Trophoblast cell (in vitro differentiated cells and primary cell): ENCODE measurements at regions not wholly inside any gene's neighbourhood (a gene's known extent, or its start where the extent isn't known, plus 50 kb on each side); places are given as distances from the start of the nearest gene placed in this dataset.

Experiments used
- DNase-seq, 2 donors: peaks; one replicate each; pipeline ENCODE4 v3.0.0-alpha.2; 2016
- H2AFZ ChIP-seq: 2 replicates; pipeline ENCODE4 v1.6.1; 2013; ENCODE audit warnings: low read length, moderate library complexity, mild to moderate bottlenecking; ENCODE audit not compliant: insufficient read depth, poor library complexity
- H2AK5ac ChIP-seq: 2 replicates; pipeline ENCODE4 v1.6.1; 2013; ENCODE audit warnings: mild to moderate bottlenecking, low read length
- H2BK120ac ChIP-seq: 2 replicates; pipeline ENCODE4 v1.6.1; 2013; ENCODE audit warnings: low read length, mild to moderate bottlenecking, moderate library complexity; ENCODE audit not compliant: insufficient read depth, poor library complexity
- H2BK12ac ChIP-seq: 2 replicates; pipeline ENCODE4 v1.6.1; 2013; ENCODE audit warnings: mild to moderate bottlenecking, low read length, moderate library complexity
- H2BK5ac ChIP-seq: 2 replicates; pipeline ENCODE4 v1.6.1; 2013; ENCODE audit warnings: low read length, low read depth, moderate library complexity, mild to moderate bottlenecking; ENCODE audit not compliant: poor library complexity
- H3K14ac ChIP-seq: 2 replicates; pipeline ENCODE4 v1.6.1; 2013; ENCODE audit warnings: mild to moderate bottlenecking, low read length
- H3K18ac ChIP-seq: 2 replicates; pipeline ENCODE4 v1.6.1; 2013; ENCODE audit warnings: mild to moderate bottlenecking, low read length
- H3K23ac ChIP-seq: 2 replicates; pipeline ENCODE4 v1.6.1; 2013; ENCODE audit warnings: low read length
- H3K27ac ChIP-seq: 2 replicates; pipeline ENCODE4 v1.5.1; 2013; ENCODE audit warnings: low read depth, mild to moderate bottlenecking, inconsistent platforms, low read length, moderate library complexity
- H3K27me3 ChIP-seq: 2 replicates; pipeline ENCODE4 v1.6.1; 2013; ENCODE audit warnings: inconsistent platforms, mild to moderate bottlenecking, low read length, moderate library complexity; ENCODE audit not compliant: insufficient read depth
- H3K36me3 ChIP-seq, 2 experiments: 1 replicate in 1 of 2; 2 replicates in 1 of 2; pipeline ENCODE4 v1.6.1; 2013; ENCODE audit warnings: low read length in 2 of 2, mild to moderate bottlenecking in 2 of 2, moderate library complexity in 1 of 2; ENCODE audit not compliant: insufficient read depth in 2 of 2, control insufficient read depth in 1 of 2
- H3K4ac ChIP-seq: 2 replicates; pipeline ENCODE4 v1.6.1; 2013; ENCODE audit warnings: low read depth, mild to moderate bottlenecking, low read length, moderate library complexity
- H3K4me1 ChIP-seq, 2 experiments: 1 replicate in 1 of 2; 2 replicates in 1 of 2; pipeline ENCODE4 v1.6.1; 2013; ENCODE audit warnings: low read length in 2 of 2, mild to moderate bottlenecking in 2 of 2, moderate library complexity in 1 of 2; ENCODE audit not compliant: insufficient read depth in 2 of 2, control insufficient read depth in 1 of 2
- H3K4me2 ChIP-seq: 2 replicates; pipeline ENCODE4 v1.6.1; 2013; ENCODE audit warnings: inconsistent platforms, mild to moderate bottlenecking, low read length, moderate library complexity
- H3K4me3 ChIP-seq: 2 replicates; pipeline ENCODE4 v1.5.1; 2013; ENCODE audit warnings: mild to moderate bottlenecking, low read depth, low read length, inconsistent platforms
- H3K79me1 ChIP-seq: one replicate; pipeline ENCODE4 v1.6.1; 2013; ENCODE audit warnings: low read length
- H3K79me2 ChIP-seq: 2 replicates; pipeline ENCODE4 v1.6.1; 2013; ENCODE audit warnings: low read length, mild to moderate bottlenecking; ENCODE audit not compliant: control insufficient read depth, insufficient read depth, poor library complexity
- H3K9ac ChIP-seq: 2 replicates; pipeline ENCODE4 v1.6.1; 2013; ENCODE audit warnings: mild to moderate bottlenecking, low read length
- H3K9me3 ChIP-seq: 2 replicates; pipeline ENCODE4 v1.6.1; 2013; ENCODE audit warnings: low read depth, mild to moderate bottlenecking, control low read depth, inconsistent platforms, low read length; ENCODE audit not compliant: insufficient read depth
- H4K12ac ChIP-seq: 2 replicates; pipeline ENCODE4 v1.6.1; 2013; ENCODE audit warnings: low read depth, mild to moderate bottlenecking, low read length, moderate library complexity
- H4K8ac ChIP-seq: 2 replicates; pipeline ENCODE4 v1.6.1; 2013; ENCODE audit warnings: low read depth, mild to moderate bottlenecking, low read length, moderate library complexity
- H4K91ac ChIP-seq: one replicate; pipeline ENCODE4 v1.6.1; 2013; ENCODE audit warnings: low read depth, mild to moderate bottlenecking, low read length, moderate library complexity
- WGBS: extraction: QIAGEN DNeasy Blood & Tissue Kit; methylation state at CpG from one replicate; pipeline ENCODE4 v1.1.7; 2013; ENCODE audit warnings: missing lambda C conversion rate; ENCODE audit not compliant: insufficient read length, insufficient coverage; ENCODE audit errors: extremely low coverage; 5-methylcytosine and 5-hydroxymethylcytosine counted together

DNA sequence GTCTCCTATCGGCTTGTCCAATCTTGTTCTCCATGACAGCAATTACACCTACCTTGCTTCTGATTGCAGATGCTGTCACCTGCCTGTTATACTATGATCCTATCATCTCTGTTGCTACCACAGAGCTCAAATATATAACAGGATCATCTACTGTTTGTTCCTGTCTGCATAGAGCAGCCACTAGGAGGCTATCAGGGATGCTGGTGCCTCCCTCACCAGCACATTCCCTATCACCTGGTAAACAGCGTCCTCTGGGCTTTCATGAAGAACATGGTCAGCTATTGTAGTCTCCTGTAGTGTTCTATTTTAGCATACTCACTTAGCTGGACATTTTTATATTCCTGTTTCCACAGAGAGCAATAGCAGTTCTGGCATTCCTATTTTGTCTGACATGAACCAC lies 87.8 kb upstream of the FAT3 start:
- H2BK12ac ChIP-seq: no peak overlapping the region
- H4K12ac ChIP-seq: no peak overlapping the region
- no peaks in the 10 kb centered on the region for H3K27me3 ChIP-seq
- no peaks in the 10 kb centered on the region for H3K79me1 ChIP-seq
- H3K36me3 ChIP-seq: no peaks in the 10 kb centered on the region
- H3K4me1 ChIP-seq: peaks cover 0 to 2% of the 10 kb centered on the region in 2 experiments
- no peak overlapping the region for H3K4ac ChIP-seq
- H3K4me3 ChIP-seq: no peak overlapping the region
- H3K23ac ChIP-seq: no peak overlapping the region
- H3K4me2 ChIP-seq: no peak overlapping the region
- no peak overlapping the region for H3K9ac ChIP-seq
- no peak overlapping the region for H4K91ac ChIP-seq
- H3K27ac ChIP-seq: no peak overlapping the region
- H2AK5ac ChIP-seq: no peak overlapping the region
- H3K9me3 ChIP-seq: no peaks in the 10 kb centered on the region
- peak; percentile 72 to 78 for DNase-seq
- no peak overlapping the region for H3K14ac ChIP-seq
- no peak overlapping the region for H2BK5ac ChIP-seq
- no CpG with 5 or more reads among the region's 2 CpGs for WGBS
- H2BK120ac ChIP-seq: no peak overlapping the region
- no peak overlapping the region for H3K18ac ChIP-seq
- H2AFZ ChIP-seq: no peak overlapping the region
- no peaks in the 10 kb centered on the region for H3K79me2 ChIP-seq
- no peak overlapping the region for H4K8ac ChIP-seq

DNA sequence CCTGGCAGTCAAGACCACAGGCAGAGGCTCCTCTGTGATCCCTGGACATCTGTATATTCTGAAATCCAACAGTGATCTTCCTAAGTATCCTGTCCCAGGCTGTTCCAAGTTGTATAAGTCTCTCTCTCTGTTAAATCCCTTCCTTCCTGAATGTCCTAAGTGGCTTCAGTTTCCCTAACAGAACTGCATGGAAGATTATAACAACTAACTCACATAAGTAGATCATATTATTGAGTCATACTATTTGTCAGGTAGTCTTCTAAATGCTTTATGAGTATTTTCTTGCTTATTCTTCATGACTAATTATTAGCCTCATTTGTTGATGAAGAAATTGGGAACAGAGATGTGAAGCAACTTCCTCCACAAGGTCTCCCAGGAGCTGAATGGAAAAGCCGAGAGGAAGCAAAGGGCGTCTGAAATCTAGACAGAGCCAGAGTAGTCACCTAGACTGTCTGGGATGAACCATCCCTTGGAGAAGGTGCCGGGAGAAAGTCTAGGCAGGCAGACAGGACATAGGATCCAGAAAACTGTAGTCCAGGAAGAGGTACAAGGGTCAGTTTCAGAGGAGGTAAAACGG lies 93.2 kb upstream of the FAT3 start:
- no peak overlapping the region for H2AFZ ChIP-seq
- no CpG with 5 or more reads among the region's 4 CpGs for WGBS
- H2AK5ac ChIP-seq: no peak overlapping the region
- H3K23ac ChIP-seq: no peak overlapping the region
- no peak overlapping the region for H4K91ac ChIP-seq
- H3K14ac ChIP-seq: no peak overlapping the region
- H3K79me1 ChIP-seq: no peaks in the 10 kb centered on the region
- H2BK12ac ChIP-seq: no peak overlapping the region
- no peak overlapping the region for H4K8ac ChIP-seq
- H3K36me3 ChIP-seq: no peaks in the 10 kb centered on the region
- DNase-seq: no peak
- no peak overlapping the region for H2BK5ac ChIP-seq
- no peak overlapping the region for H3K4ac ChIP-seq
- no peak overlapping the region for H3K27ac ChIP-seq
- H2BK120ac ChIP-seq: no peak overlapping the region
- H3K9ac ChIP-seq: no peak overlapping the region
- no peak overlapping the region for H3K4me3 ChIP-seq
- no peak overlapping the region for H4K12ac ChIP-seq
- no peaks in the 10 kb centered on the region for H3K9me3 ChIP-seq
- H3K79me2 ChIP-seq: no peaks in the 10 kb centered on the region
- H3K4me2 ChIP-seq: no peak overlapping the region
- H3K27me3 ChIP-seq: no peaks in the 10 kb centered on the region
- peaks cover 0 to 2% of the 10 kb centered on the region in 2 experiments for H3K4me1 ChIP-seq
- H3K18ac ChIP-seq: no peak overlapping the region

DNA sequence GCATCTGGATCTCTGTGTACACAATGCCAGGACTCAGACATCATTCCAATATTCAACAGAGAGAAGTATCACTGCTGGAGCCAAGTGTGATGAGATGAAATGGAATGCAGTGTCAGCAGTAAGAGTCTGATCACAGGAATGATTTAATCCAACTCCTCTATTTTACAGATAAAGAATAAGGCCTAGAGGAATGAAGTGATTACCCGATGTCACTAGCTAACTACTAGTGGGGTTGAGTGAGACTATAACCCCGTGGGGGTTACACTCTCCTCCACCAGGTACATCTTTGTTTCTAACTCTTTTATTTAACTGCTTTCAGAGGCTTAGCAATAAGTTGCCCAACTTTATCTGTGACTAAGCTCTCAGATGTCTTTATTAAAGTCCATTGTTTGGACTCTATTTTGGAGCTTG lies 94.2 kb upstream of the FAT3 start:
- no peak overlapping the region for H2AK5ac ChIP-seq
- H2BK5ac ChIP-seq: no peak overlapping the region
- no peak overlapping the region for H3K4me2 ChIP-seq
- no peaks in the 10 kb centered on the region for H3K9me3 ChIP-seq
- H3K79me2 ChIP-seq: no peaks in the 10 kb centered on the region
- H4K12ac ChIP-seq: no peak overlapping the region
- no peak overlapping the region for H3K9ac ChIP-seq
- H4K91ac ChIP-seq: no peak overlapping the region
- no peaks in the 10 kb centered on the region for H3K27me3 ChIP-seq
- no peak overlapping the region for H3K27ac ChIP-seq
- no peak overlapping the region for H3K23ac ChIP-seq
- no peak overlapping the region for H3K18ac ChIP-seq
- H3K36me3 ChIP-seq: no peaks in the 10 kb centered on the region
- no peak for DNase-seq
- no CpG with 5 or more reads among the region's 2 CpGs for WGBS
- H4K8ac ChIP-seq: no peak overlapping the region
- H3K4me3 ChIP-seq: no peak overlapping the region
- no peak overlapping the region for H2AFZ ChIP-seq
- no peak overlapping the region for H3K14ac ChIP-seq
- H3K4ac ChIP-seq: no peak overlapping the region
- no peaks in the 10 kb centered on the region for H3K79me1 ChIP-seq
- no peak overlapping the region for H2BK120ac ChIP-seq
- H3K4me1 ChIP-seq: peaks cover 0 to 2% of the 10 kb centered on the region in 2 experiments
- H2BK12ac ChIP-seq: no peak overlapping the region

DNA sequence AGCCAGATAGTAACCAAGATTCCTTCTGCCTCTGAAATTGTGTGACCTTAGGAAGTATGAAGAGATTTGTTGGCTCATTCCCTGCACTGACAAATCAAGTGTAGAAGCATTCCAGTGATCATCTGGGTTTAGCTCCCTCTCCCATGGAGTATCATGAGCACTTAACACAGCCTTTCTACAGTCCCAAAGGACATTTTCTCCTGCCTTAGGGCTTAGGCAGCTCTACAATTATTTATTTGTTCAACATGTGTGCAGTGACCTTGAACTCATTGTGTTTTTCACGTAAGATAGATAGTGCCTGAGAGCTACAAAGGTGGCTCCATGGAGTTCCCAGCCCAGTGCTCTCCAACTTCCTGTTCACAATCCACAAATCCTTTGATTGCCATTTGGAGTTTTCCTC lies 94.8 kb upstream of the FAT3 start:
- Histone ChIP-seq H2BK120ac (no peak overlapping the region), H3K36me3 (no peaks in the 10 kb centered on the region), H3K79me1 (no peaks in the 10 kb centered on the region), H2BK5ac (no peak overlapping the region), H3K4me2 (no peak overlapping the region), H4K91ac (no peak overlapping the region), H3K4me1 (peaks cover 0 to 2% of the 10 kb centered on the region in 2 experiments), H3K4ac (no peak overlapping the region), H4K8ac (no peak overlapping the region), H3K18ac (no peak overlapping the region), H2AFZ (no peak overlapping the region), H3K79me2 (no peaks in the 10 kb centered on the region), H3K4me3 (no peak overlapping the region), H3K27ac (no peak overlapping the region), H3K27me3 (no peaks in the 10 kb centered on the region), H3K9me3 (no peaks in the 10 kb centered on the region), H2BK12ac (no peak overlapping the region), H3K14ac (no peak overlapping the region), H3K9ac (no peak overlapping the region), H2AK5ac (no peak overlapping the region), H4K12ac (no peak overlapping the region), H3K23ac (no peak overlapping the region)
- no peak for DNase-seq
- no CpG with 5 or more reads among the region's 1 CpG for WGBS
